DND-41 (cell line): ENCODE measurements at regions not wholly inside any gene's neighbourhood (a gene's known extent, or its start where the extent isn't known, plus 50 kb on each side); places are given as distances from the start of the nearest gene placed in this dataset.
"Not testable (repeated sequence)": the region's sequence is repeated elsewhere in the genome, so short reads cannot be mapped to it uniquely, and the experiment has no call there.

Source experiments
- EZH2 ChIP-seq: IDR thresholded peaks from 3 replicates; pipeline ENCODE4 v1.6.1; 2012; ENCODE audit warnings: borderline replicate concordance, low read depth, mild to moderate bottlenecking, moderate library complexity, low read length, inconsistent platforms; ENCODE audit not compliant: severe bottlenecking
- TF ChIP-seq, protein P1 (sequence below): IDR thresholded peaks from 2 replicates; pipeline ENCODE4 v1.5.1; 2012; ENCODE audit warnings: borderline replicate concordance, low read length, moderate library complexity, mild to moderate bottlenecking; ENCODE audit not compliant: poor library complexity, severe bottlenecking; ENCODE audit errors: extremely low read depth

DNA sequence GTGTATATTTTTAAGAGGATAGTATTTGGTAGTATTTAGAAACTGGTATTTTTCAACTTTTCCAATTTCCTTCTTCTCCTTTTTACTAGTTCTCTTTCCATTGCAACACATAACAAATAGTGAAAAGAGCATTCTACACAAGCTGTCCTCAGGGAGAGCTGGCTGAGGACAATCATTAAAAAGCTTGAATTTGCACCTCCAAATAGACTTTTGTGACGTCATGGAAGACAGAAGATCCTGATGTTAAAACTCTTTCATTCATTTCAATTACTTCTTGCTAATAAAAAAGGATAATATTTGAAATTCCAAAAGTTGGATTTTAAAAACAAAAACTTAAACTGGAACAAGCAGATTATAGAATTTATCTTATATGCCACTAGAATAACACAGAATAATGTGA is 1356.3 kb downstream of the RPIA start:
- not testable (repeated sequence) for TF ChIP-seq EZH2
- TF ChIP-seq, protein P1, sequence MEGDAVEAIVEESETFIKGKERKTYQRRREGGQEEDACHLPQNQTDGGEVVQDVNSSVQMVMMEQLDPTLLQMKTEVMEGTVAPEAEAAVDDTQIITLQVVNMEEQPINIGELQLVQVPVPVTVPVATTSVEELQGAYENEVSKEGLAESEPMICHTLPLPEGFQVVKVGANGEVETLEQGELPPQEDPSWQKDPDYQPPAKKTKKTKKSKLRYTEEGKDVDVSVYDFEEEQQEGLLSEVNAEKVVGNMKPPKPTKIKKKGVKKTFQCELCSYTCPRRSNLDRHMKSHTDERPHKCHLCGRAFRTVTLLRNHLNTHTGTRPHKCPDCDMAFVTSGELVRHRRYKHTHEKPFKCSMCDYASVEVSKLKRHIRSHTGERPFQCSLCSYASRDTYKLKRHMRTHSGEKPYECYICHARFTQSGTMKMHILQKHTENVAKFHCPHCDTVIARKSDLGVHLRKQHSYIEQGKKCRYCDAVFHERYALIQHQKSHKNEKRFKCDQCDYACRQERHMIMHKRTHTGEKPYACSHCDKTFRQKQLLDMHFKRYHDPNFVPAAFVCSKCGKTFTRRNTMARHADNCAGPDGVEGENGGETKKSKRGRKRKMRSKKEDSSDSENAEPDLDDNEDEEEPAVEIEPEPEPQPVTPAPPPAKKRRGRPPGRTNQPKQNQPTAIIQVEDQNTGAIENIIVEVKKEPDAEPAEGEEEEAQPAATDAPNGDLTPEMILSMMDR: not testable (repeated sequence)
